ENCODE measurements at regions not wholly inside any gene's neighbourhood (a gene's known extent, or its start where the extent isn't known, plus 50 kb on each side); places are given as distances from the start of the nearest gene placed in this dataset.
"Not testable (repeated sequence)": the region's sequence is repeated elsewhere in the genome, so short reads cannot be mapped to it uniquely, and the experiment has no call there.

DNA sequence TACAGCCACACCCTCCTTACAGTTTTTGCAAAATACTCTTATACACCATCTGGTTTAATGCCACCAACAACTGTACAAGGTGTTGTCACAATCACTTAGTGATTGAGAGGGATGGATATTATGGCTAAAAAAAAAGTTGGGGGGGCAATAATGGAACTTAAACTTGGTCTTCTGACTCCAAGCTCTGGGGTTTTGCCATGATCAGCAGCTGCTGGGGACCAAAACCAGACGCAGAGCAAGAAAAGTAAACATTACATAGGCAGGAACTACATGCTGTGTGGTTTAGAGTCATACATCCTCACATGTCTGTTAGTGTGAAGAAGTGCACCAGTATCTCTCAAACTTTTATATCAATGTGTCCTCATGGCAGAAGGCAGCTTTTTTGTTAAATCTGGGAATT lies 152.4 kb downstream of the TBC1D2B start:
- H3K4me3 ChIP-seq (ENCODE audit: low read depth, low read length), result not testable (repeated sequence)
- peak; percentile 50 for DNase-seq (ENCODE audit: low read depth)

- H3K4me3 ChIP-seq (ENCODE audit: low read depth, low read length), result no peak overlapping the region
- DNase-seq (ENCODE audit: low read depth), result no peak
- no peak for TF ChIP-seq CTCF (conservative IDR thresholded peaks at IDR 0.05; ENCODE audit: low read depth, low read length)
Measured at GRCh38 chr15:77921664-77922063, 155.8 kb downstream of the TBC1D2B start.

GRCh38 chr15:77916966-77917635 lies 160.4 kb downstream of the TBC1D2B start:
- H3K4me3 ChIP-seq (ENCODE audit: low read depth, low read length); DNase-seq (ENCODE audit: low read depth): not testable (repeated sequence)

DNA sequence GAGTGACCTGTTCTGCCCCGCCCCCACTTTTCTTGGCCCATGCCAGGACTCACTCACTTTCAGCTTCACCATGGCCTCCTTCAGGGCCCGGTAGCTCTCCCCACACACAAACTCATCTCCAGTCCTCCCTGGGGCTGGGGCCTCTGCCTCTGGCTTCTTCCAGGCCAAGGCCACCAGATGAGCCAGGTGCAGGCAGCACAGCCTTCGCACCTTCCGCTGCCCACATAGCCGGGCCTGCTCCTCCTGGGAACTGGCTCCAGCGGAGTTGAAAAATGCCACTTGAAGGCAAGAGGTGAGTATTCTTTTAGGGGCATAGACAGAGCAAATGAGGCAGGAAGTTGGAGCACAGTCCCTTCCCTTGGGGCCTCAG lies 161.6 kb downstream of the TBC1D2B start:
- DNase-seq (ENCODE audit: low read depth); H3K4me3 ChIP-seq (ENCODE audit: low read depth, low read length): not testable (repeated sequence)

DNA sequence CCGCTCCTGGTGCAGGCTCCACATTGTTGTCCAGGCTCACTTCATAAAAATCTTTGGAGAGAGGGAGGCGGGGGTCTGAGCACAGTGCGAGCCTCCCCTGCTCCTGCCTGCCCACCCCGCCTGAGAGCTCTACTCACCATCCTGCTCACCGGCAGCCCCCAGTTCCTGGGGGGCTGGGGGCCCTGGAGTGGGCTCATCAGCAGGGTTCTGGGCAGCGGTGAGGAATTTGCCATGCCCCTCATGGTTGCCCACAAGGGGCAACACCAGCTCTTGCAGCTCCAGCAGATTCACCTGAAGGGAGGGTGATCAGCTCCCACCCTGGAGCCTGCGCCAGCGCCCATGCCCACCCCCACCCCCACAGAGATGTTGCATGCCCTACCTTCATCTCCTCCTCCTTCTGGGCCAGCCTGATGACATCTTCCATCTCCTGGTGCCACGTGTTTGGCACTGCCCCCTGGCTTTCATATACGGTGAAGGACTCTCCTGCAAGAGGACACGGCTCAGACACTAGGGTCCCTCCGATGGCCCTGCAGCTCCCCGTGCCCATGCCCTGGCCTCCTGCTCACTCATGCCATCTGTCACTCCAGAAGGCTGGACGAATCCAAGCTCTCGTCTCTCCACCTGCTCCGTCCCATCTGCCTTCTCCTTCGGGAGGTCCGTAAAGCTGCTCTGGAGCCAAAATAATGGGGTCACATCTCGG lies 162.1 kb downstream of the TBC1D2B start:
- no peak for TF ChIP-seq CTCF (conservative IDR thresholded peaks at IDR 0.05; ENCODE audit: low read depth, low read length)
- no peak overlapping the region for H3K4me3 ChIP-seq (ENCODE audit: low read depth, low read length)
- DNase-seq (ENCODE audit: low read depth), result no peak

DNA sequence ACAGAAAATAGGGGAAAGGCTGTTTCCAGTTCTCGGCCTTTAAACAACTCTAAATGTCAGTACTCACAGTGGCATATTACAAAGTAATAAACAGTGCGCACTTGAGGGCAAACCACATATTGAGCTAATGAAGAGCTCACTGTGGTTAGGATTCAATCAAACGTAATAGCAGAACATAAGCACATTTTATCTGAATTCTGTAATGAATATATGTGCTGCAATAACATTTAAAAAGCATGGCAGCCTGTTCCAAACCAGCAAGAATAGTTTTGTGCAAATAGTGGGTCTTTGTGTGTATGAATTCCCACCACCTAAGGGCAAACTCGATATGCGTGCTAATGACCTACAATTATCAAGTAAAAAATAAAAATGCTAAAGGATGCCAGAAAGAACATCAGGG lies 163.0 kb downstream of the TBC1D2B start:
- not testable (repeated sequence) for DNase-seq (ENCODE audit: low read depth); H3K4me3 ChIP-seq (ENCODE audit: low read depth, low read length)

DNA sequence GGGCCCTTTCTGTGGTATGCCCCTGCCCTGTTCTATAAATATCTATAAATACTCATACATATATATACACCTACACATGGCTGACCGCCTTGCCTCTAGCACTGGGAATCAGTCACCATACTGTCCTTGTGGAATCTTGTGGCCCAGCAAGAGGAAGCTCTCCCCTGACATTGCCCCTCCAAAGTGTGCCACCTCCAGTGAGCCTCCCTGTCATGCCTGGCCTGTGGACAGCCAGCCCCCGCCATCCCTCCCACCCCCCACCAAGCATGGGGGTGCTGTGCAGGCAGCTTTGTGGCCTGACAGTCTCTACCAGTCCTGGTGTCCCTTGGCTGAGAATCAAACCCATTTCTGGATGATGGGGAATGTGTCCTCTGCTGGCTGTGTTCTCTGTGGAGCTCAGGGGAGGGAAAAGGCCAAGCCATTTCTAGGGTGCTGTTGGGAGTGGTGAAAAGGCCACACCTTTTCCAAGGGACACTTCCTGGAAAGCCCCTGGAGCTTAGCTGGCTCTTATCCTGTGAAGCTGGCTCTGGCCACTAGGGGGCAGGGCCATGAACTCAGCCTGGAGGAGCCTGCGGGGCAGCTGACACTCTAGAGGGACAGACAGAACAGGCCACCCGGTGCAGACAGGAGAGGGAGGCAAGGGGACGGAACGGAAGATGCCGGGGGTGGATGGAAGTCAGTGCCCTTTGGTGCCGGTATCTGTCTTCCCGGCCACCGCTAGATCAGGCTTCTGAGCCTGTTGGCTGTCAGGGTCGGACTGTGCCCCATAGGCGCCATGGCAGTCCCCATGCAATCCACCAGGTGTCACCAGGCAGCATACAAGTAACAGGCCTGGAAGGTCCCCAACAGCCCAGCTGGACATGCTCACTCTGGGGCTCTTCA lies 167.2 kb downstream of the TBC1D2B start:
- DNase-seq (ENCODE audit: low read depth), result peak; percentile 85
- H3K4me3 ChIP-seq (ENCODE audit: low read depth, low read length), result peak overlapping the region; percentile 58
- peak; percentile 65 for TF ChIP-seq CTCF (conservative IDR thresholded peaks at IDR 0.05; ENCODE audit: low read depth, low read length)

- no peak for TF ChIP-seq CTCF (conservative IDR thresholded peaks at IDR 0.05; ENCODE audit: low read depth, low read length)
- no peak overlapping the region for H3K4me3 ChIP-seq (ENCODE audit: low read depth, low read length)
- DNase-seq (ENCODE audit: low read depth), result no peak
Measured at GRCh38 chr15:77909182-77909940, 168.2 kb downstream of the TBC1D2B start.

GRCh38 chr15:77908752-77909111 lies 168.8 kb downstream of the TBC1D2B start:
- not testable (repeated sequence) for H3K4me3 ChIP-seq (ENCODE audit: low read depth, low read length); DNase-seq (ENCODE audit: low read depth)

Measured in choroid plexus epithelial cell (primary cell).